DND-41 (cell line): ENCODE measurements at regions not wholly inside any gene's neighbourhood (a gene's known extent, or its start where the extent isn't known, plus 50 kb on each side); places are given as distances from the start of the nearest gene placed in this dataset.

Experiments
- CTCF ChIP-seq: IDR thresholded peaks from 2 replicates; pipeline ENCODE4 v1.5.1; 2012; ENCODE audit warnings: borderline replicate concordance, low read length, moderate library complexity, mild to moderate bottlenecking; ENCODE audit not compliant: poor library complexity, severe bottlenecking; ENCODE audit errors: extremely low read depth
- EZH2 ChIP-seq: IDR thresholded peaks from 3 replicates; pipeline ENCODE4 v1.6.1; 2012; ENCODE audit warnings: borderline replicate concordance, low read depth, mild to moderate bottlenecking, moderate library complexity, low read length, inconsistent platforms; ENCODE audit not compliant: severe bottlenecking

GRCh38 chr3:59444294-59444671 lies 394.5 kb upstream of the CFAP20DC start:
- no peak for TF ChIP-seq EZH2
- TF ChIP-seq CTCF: no peak
